DMS53 (cell line): ENCODE measurements at regions not wholly inside any gene's neighbourhood (a gene's known extent, or its start where the extent isn't known, plus 50 kb on each side); places are given as distances from the start of the nearest gene placed in this dataset.
"Not testable (repeated sequence)": the region's sequence is repeated elsewhere in the genome, so short reads cannot be mapped to it uniquely, and the experiment has no call there.

Experiments used
- DNase-seq: peaks from one replicate; lab custom pipeline; 2025; lab: John Stamatoyannopoulos, UW

DNA sequence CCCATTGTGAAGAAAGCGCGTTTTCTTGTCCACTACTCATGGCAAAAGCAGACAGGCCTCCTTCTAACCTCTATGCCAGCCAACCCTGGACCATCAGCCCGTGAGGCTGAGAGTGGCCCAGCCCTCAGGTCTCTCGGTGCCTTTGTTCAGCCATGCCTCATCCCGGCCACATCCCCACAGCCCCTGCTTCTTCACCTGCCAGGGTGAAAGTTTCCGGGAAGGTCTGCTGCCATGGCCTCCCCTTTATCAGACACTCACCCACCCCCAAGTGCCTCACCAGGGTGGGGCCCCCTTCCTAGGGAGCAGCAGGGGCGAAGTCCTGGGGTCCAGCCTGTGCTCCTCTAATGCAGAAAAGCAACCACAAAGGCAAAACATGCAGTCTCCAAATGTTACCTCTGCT is 478.4 kb upstream of the SALL3 start:
- DNase-seq, result no peak

DNA sequence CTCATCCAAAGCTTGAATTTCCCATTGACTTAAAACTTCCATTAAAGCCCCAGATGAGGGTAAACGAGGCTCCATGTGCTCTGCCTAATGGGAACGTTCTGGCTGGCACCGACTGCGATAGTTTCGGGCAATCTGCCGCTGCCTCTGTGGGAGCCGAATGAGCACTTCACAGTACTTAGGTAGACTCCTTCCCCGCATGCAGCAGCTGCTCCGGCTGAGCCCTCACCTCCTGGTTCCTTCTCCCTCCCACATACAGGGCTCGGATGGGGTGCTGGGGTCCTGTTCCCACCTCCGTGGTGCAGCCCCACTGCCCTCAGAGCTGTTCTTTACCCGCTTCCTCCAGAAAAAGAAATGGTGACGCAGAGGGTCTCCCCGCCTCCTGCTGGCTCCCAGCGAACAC is 476.5 kb upstream of the SALL3 start:
- no peak for DNase-seq

- DNase-seq, result no peak
These were observed 473.7 kb upstream of the SALL3 start for GRCh38 chr18:78505851-78506461.

- DNase-seq, result no peak
These were observed 472.4 kb upstream of the SALL3 start for GRCh38 chr18:78507217-78507616.

GRCh38 chr18:78508228-78508824 is 471.3 kb upstream of the SALL3 start:
- DNase-seq, result not testable (repeated sequence)

DNA sequence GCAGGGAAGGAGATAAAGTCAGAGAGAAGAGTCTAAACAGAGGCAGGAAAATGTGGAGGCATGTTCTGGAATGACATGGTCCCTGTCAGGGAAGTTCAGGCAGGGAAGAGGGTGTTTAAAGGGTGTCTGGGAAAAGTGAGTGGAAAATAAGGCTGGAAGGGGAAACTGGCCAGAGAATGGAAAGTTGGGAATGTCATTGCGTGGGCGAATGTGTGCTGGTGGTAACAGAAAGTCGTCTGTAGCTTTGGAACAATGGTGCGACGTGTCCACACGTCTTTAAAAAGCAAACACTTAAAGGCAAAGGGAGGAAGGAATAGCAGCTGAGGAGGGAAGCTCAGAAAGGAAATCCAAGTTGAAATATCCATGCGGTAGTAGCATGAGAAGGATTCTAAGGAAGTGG is 469.5 kb upstream of the SALL3 start:
- DNase-seq, result no peak

DNA sequence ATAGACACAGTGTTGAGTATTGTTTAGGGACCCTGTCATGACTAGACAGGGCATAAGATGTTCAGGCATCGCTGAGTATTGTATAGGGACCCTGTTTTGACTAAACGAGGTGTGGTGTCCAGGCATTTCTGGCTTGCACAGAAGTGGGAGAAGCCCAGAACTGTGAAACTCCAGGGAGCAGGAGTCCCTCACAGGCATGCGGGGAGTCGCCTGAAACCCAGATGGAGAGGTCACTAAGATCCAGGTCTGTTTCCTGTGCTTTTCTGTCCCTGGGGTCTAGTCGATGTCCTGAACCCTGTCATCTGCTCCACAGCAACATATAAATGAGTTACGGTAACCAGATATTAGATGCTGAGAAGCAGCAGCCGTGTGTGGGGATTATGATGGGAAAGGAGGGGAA is 469.0 kb upstream of the SALL3 start:
- DNase-seq, result no peak

GRCh38 chr18:78511666-78512601 is 467.7 kb upstream of the SALL3 start:
- no peak for DNase-seq

- DNase-seq, result no peak
These were observed 464.5 kb upstream of the SALL3 start for GRCh38 chr18:78514910-78515670.

DNA sequence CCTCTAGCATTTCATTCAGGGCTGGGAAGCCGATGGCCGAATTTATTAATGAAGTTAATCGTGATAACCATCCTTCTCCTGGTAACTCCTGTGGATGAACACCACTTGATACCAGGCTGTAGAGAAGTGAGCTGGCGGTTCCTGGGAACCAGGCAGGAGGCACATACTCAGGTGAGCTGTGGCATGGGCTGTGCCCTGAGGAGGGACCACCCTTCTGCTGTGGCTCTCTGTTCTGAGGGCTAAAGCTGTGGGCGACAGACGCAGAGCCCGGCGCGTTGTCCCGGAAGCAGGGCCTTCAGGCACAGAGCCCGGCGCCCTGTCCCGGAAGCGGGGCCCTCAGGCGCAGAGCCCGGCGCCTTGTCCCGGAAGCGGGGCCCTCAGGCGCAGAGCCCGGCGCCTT is 462.3 kb upstream of the SALL3 start:
- DNase-seq, result no peak

DNA sequence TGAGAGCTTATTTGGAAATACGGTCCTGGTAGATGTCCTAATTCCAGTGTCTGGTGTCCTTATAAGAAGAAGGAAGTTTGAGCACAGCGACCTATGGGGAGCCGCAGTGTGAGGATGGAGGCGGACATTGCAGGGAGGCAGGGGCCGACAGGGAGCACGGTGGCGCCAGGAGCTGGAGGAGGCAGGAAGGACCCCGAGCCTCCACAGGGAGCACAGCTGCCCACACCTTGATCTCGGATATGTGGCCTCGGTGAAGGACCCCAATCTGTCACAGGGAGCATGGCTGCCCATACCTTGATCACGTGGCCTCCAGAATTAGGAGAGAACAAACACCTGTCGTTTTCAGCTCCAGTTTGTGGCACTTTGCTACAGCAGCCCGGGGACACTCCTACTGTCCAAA is 461.6 kb upstream of the SALL3 start:
- no peak for DNase-seq

- DNase-seq, result no peak
These were observed 460.8 kb upstream of the SALL3 start for GRCh38 chr18:78518805-78519204.

GRCh38 chr18:78519394-78520062 is 460.1 kb upstream of the SALL3 start:
- DNase-seq, result no peak

DNA sequence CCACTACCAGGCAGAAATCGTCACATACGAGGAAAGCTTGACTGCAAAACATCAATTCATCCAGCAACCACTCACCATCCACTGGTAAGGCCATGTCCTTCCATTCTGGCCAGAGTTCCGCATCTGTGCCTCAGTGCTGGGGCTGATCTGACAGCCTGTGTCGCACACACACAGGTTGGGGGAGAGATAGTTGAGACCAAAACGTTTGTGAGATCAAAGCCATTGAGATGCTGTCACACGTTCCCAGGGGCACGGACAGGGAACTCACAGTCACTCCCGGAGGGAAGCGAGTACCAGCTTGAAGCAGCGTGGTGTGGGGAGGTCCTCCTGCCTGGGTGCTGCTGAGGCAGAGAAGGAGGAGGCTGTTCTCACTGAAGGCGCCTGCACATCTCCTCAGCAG is 458.5 kb upstream of the SALL3 start:
- no peak for DNase-seq

- DNase-seq, result no peak
These were observed 457.9 kb upstream of the SALL3 start for GRCh38 chr18:78521744-78522143.

- no peak for DNase-seq
These were observed 457.1 kb upstream of the SALL3 start for GRCh38 chr18:78522507-78522906.

DNA sequence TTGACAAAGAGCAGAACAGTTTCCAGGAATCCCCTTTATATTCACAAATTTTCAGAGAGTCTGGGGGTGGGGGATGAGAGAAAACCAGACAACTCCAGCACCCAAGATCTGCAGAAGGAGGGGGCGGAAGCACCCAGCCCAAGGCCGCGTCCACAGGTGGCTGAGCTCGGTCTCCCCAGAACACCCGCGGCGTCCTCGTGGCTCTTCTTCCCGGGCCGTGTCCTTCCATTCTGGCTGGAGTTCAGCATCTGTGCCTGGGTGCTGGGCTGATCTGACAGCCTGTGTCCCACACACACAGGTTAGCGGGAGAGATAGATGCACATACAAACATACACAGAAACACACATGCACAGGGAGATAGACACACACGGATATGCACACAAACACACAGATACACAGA is 455.8 kb upstream of the SALL3 start:
- no peak for DNase-seq

DNA sequence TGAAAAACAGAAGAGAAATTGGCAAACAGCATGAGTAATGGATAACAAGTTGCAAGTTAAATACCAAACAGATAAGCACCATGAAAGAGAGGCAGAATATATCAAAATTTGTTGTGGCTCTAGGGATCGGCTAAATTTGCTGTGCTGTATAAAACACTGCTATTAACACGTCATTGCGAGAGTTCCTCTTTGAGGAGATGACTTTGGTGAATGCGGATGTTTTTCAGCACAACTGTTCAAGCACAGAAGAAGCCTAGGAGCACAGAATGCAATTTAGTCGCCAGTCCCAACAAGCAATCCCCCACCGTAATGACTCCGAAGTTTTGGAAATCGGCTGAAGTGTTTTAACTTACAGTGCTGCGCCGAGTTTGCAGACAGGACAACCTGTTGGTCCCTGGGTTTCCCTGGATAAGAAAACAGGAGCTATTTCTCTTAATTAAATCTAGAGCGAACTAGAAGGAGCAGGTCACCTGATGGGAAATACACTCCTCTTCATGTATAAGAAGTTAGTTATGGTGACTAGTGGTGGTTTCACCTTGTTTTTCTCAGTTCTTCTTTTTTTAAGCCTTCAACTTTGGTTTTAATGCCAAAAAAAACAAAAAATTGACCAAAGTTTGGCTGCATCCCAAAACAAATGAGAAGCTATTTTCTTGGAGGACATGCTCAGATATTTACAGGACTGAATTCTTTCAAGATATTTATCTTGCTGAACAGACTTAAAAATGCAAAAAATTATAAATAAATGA is 454.1 kb upstream of the SALL3 start:
- DNase-seq, result no peak

DNA sequence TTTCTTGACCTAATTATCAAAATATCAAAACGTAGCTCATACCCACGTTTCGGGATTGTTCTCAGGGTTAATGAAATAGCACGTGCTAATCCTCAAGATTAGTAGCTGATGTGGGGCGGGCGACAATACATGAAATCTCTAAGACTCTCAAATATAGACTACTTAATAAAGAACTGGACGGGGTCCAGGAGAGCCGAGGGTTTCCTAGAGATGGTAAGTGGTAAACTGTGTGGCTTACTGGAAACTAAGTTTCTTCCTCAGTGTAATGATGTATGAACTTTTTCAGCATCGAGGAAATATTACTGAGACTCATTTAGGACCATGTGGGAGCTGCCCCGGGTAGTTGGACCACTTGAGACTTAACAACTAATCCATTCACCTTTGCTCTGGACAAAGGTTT is 453.3 kb upstream of the SALL3 start:
- no peak for DNase-seq

DNA sequence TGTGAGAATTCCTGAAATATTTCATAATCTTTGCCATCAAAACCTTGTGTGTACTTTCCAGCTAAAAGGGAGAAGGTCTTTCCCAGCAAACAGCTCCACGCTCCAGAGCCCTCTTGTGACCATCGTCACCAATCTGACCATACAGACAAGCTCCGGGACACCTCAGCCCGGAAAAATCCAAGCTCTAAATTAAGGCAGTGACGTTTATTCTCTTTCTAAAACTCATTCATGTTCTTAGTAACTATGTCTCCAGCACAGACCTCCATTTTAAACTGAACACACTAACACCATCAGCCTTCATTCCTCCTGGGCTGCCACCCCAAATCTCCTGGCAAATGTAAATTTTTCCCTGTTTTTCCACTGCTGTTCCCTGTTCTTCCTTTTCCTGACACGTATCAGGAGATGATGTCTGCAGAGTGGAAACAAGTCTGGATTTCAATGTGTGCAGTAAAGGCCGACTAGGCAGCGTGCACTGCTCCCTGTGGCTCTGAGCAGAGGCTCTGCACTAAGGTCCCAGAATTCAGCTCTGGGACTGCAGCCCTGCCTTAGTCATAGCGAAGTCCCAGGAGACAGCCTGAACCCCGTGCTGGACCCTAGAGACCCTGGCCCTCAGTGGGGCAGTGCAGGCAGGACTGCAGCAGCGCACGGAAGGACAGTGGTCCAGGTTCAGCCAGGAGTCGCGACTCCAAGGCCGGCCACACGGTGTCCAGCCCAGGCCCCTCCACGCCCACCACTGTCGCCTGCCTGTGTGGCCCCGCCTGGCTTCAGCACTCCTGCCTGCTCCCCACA is 452.5 kb upstream of the SALL3 start:
- no peak for DNase-seq
